ENCODE measurements at regions not wholly inside any gene's neighbourhood (a gene's known extent, or its start where the extent isn't known, plus 50 kb on each side); places are given as distances from the start of the nearest gene placed in this dataset.

DNA sequence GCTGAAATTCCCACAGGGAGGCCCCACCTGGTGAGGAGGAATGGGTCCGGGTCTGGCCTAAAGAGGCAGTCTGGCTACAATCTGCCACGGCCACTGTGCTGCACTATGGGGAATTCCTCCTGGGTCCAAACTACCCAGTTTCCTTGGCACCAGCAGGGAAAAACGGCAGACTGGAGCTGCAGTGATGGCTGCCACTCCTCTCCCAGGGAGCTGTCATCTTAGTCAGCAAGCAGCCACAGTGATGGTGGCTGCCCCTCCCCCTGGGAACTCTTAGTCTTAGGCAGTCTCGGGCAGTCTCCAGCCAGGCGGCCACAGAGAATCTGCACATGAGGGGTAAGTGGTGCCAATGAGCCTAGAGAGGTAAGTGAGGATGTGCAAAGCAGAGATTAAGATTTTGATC, 205.8 kb downstream of the TMEM38B start:
- no peaks in the 10 kb centered on the region for H4K20me1 ChIP-seq (replicated peaks; ENCODE audit: control insufficient read depth, extremely low read depth, insufficient read depth, low read length)
- FAIRE-seq (no peak), DNase-seq (ENCODE audit: low read depth, low spot score) (no peak)
- no peaks in the 10 kb centered on the region for H3K9me3 ChIP-seq (replicated peaks; ENCODE audit: control insufficient read depth, insufficient read depth, low read length)
- POLR2A ChIA-PET, result no interaction called here
- no peak overlapping the region for H3K27ac ChIP-seq (ENCODE audit: insufficient read depth, low read depth, low read length)
- intact Hi-C loops (cut with micrococcal nuclease), result no loop called here
- H3K4me3 ChIP-seq (replicated peaks in 1 of 3; ENCODE audit: insufficient read depth in 1 of 3, low read depth in 1 of 3, low read length in 3 of 3), result no peak overlapping the region
- CTCF ChIA-PET, result no interaction called here
- H3K9me1 ChIP-seq (replicated peaks; ENCODE audit: control insufficient read depth, extremely low read depth, insufficient read depth, low read length), result no peaks in the 10 kb centered on the region
- no peak overlapping the region for H3K9ac ChIP-seq (replicated peaks; ENCODE audit: extremely low read depth, insufficient read depth, low read length)
- no peaks in the 10 kb centered on the region for H3K4me1 ChIP-seq (ENCODE audit: control insufficient read depth, extremely low read depth, insufficient read depth, low read length)
- H3K27me3 ChIP-seq (ENCODE audit: control insufficient read depth in 2 of 2, insufficient read depth in 2 of 2, low read length in 2 of 2), result no peaks in the 10 kb centered on the region
- no peak overlapping the region for H2AFZ ChIP-seq (ENCODE audit: low read depth, low read length)
- H3K4me2 ChIP-seq (ENCODE audit: insufficient read depth, low read length), result no peak overlapping the region
- BruUV-seq (replicated peaks), result no TSS peak
- no peaks in the 10 kb centered on the region for H3K79me2 ChIP-seq (ENCODE audit: control insufficient read depth, insufficient read depth, low read length)
- TF ChIP-seq, protein P1, sequence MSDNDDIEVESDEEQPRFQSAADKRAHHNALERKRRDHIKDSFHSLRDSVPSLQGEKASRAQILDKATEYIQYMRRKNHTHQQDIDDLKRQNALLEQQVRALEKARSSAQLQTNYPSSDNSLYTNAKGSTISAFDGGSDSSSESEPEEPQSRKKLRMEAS (IDR thresholded peaks at IDR 0.05; ENCODE audit: insufficient read depth, insufficient read length), result no peak
- no peak for TF ChIP-seq FOS (IDR thresholded peaks at IDR 0.05; ENCODE audit: borderline replicate concordance, insufficient read depth, low read length)
- TF ChIP-seq MYC (IDR thresholded peaks at IDR 0.05; ENCODE audit: low read depth, low read length), result no peak
- TF ChIP-seq EZH2 (IDR thresholded peaks at IDR 0.05; ENCODE audit: borderline replicate concordance, low read depth, low read length, severe bottlenecking), result no peak
- TF ChIP-seq, protein P2, sequence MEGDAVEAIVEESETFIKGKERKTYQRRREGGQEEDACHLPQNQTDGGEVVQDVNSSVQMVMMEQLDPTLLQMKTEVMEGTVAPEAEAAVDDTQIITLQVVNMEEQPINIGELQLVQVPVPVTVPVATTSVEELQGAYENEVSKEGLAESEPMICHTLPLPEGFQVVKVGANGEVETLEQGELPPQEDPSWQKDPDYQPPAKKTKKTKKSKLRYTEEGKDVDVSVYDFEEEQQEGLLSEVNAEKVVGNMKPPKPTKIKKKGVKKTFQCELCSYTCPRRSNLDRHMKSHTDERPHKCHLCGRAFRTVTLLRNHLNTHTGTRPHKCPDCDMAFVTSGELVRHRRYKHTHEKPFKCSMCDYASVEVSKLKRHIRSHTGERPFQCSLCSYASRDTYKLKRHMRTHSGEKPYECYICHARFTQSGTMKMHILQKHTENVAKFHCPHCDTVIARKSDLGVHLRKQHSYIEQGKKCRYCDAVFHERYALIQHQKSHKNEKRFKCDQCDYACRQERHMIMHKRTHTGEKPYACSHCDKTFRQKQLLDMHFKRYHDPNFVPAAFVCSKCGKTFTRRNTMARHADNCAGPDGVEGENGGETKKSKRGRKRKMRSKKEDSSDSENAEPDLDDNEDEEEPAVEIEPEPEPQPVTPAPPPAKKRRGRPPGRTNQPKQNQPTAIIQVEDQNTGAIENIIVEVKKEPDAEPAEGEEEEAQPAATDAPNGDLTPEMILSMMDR (IDR thresholded peaks at IDR 0.05; ENCODE audit: extremely low read depth in 1 of 2, insufficient read depth in 1 of 2, low read depth in 1 of 2, low read length in 2 of 2), result no peak
- TF ChIP-seq POLR2AphosphoS5 (IDR thresholded peaks at IDR 0.05; ENCODE audit: insufficient read depth, low read depth, low read length), result no peak
- no peak for TF ChIP-seq JUN (IDR thresholded peaks at IDR 0.05; ENCODE audit: borderline replicate concordance, insufficient read depth, insufficient read length, low read depth)
- no peak for TF ChIP-seq POLR2A (IDR thresholded peaks at IDR 0.05; ENCODE audit: low read depth, low read length)
- no peak for TF ChIP-seq GATA2 (IDR thresholded peaks at IDR 0.05; ENCODE audit: insufficient read depth, insufficient read length, low read depth, low read length)
- no peaks in the 10 kb centered on the region for H3K36me3 ChIP-seq (ENCODE audit: control insufficient read depth in 2 of 2, extremely low read depth in 1 of 2, insufficient read depth in 2 of 2, low read length in 2 of 2)
- dilution Hi-C loops (cut with MboI; ENCODE audit: extremely low pct_ligation_motif_present, low sequenced_read_pairs), result no loop called here
